ENCODE measurements at regions not wholly inside any gene's neighbourhood (a gene's known extent, or its start where the extent isn't known, plus 50 kb on each side); places are given as distances from the start of the nearest gene placed in this dataset.

GRCh38 chr4:187417721-187418120, 577.9 kb upstream of the ZFP42 start:
- no peak for TF ChIP-seq FOXA1 (IDR thresholded peaks at IDR 0.05)
- TF ChIP-seq FOXK2 (IDR thresholded peaks at IDR 0.05): no peak
- TF ChIP-seq SUZ12 (IDR thresholded peaks at IDR 0.05): no peak
- TF ChIP-seq ELF4 (IDR thresholded peaks at IDR 0.05): no peak
- TF ChIP-seq, protein P1, sequence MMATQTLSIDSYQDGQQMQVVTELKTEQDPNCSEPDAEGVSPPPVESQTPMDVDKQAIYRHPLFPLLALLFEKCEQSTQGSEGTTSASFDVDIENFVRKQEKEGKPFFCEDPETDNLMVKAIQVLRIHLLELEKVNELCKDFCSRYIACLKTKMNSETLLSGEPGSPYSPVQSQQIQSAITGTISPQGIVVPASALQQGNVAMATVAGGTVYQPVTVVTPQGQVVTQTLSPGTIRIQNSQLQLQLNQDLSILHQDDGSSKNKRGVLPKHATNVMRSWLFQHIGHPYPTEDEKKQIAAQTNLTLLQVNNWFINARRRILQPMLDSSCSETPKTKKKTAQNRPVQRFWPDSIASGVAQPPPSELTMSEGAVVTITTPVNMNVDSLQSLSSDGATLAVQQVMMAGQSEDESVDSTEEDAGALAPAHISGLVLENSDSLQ (IDR thresholded peaks at IDR 0.05): no peak
- TF ChIP-seq FOXM1 (IDR thresholded peaks at IDR 0.05; ENCODE audit: borderline replicate concordance): no peak
- no peak for TF ChIP-seq TARDBP (IDR thresholded peaks at IDR 0.05)
- no peak for TF ChIP-seq NFRKB (IDR thresholded peaks at IDR 0.05)
- no peak for TF ChIP-seq SP1 (IDR thresholded peaks at IDR 0.05)
- no peak for TF ChIP-seq HDGF (IDR thresholded peaks at IDR 0.05; ENCODE audit: borderline replicate concordance)
- no peak for TF ChIP-seq ARNT (IDR thresholded peaks at IDR 0.05)
- no peak for TF ChIP-seq ZNF384 (IDR thresholded peaks at IDR 0.05)
- TF ChIP-seq BHLHE40 (IDR thresholded peaks at IDR 0.05; ENCODE audit: borderline replicate concordance): no peak
- no peak for TF ChIP-seq L3MBTL2 (conservative IDR thresholded peaks at IDR 0.05)
